ENCODE measurements at regions not wholly inside any gene's neighbourhood (a gene's known extent, or its start where the extent isn't known, plus 50 kb on each side); places are given as distances from the start of the nearest gene placed in this dataset.

GRCh38 chr4:180564448-180564847 is 1678.8 kb upstream of the TENM3 start:
- no peak for TF ChIP-seq CTCF (conservative IDR thresholded peaks at IDR 0.05; ENCODE audit: low read depth, low read length)
- TF ChIP-seq RFX5 (IDR thresholded peaks at IDR 0.05; ENCODE audit: low read depth, low read length) = no peak
- TF ChIP-seq POLR2A (IDR thresholded peaks at IDR 0.05; ENCODE audit: low read depth, low read length) = no peak
- no peak for TF ChIP-seq SMC3 (IDR thresholded peaks at IDR 0.05; ENCODE audit: low read depth, low read length)
- TF ChIP-seq MXI1 (IDR thresholded peaks at IDR 0.05; ENCODE audit: borderline replicate concordance, low read depth, low read length) = no peak
- no peak for TF ChIP-seq BHLHE40 (IDR thresholded peaks at IDR 0.05; ENCODE audit: low read depth, low read length)
- no peak for TF ChIP-seq MAZ (IDR thresholded peaks at IDR 0.05; ENCODE audit: borderline replicate concordance, low read depth, low read length)

All from IMR-90 (cell line).